Heart left ventricle (tissue), 16 donors: ENCODE measurements at regions not wholly inside any gene's neighbourhood (a gene's known extent, or its start where the extent isn't known, plus 50 kb on each side); places are given as distances from the start of the nearest gene placed in this dataset.

Experiments
- ATAC-seq, 4 donors: fragments of 200-7000 bp; cut with Tn5 transposase; one replicate each; pipeline ENCODE4 v1.9.1; 2020 to 2022; ENCODE audit warnings: moderate library complexity in 4 of 4, mild to moderate bottlenecking in 3 of 4, moderate number of reproducible peaks in 1 of 4
- DNase-seq, 5 donors: peaks; one replicate each; pipeline ENCODE4 v3.0.0-alpha.2; 2020
- H3K27ac ChIP-seq, 12 donors: fragments of 200-600 bp; sonication (generic) in 4 of 12; one replicate each; pipeline versions ENCODE4 v1.5.0 to v1.8.0; 2016 to 2022; ENCODE audit warnings: mild to moderate bottlenecking in 2 of 12
- H3K27me3 ChIP-seq, 9 donors: fragments of 200-600 bp; sonication (generic) in 2 of 9; one replicate each; pipeline versions ENCODE4 v1.5.1 to v1.8.0; 2016 to 2022; ENCODE audit warnings: mild to moderate bottlenecking in 3 of 9
- H3K36me3 ChIP-seq, 9 donors: fragments of 200-600 bp; sonication (generic) in 2 of 9; one replicate each; pipeline versions ENCODE4 v1.5.0 to v1.8.0; 2018 to 2022; ENCODE audit warnings: mild to moderate bottlenecking in 2 of 9
- H3K4me1 ChIP-seq, 12 donors: fragments of 200-600 bp; sonication (generic) in 4 of 12; one replicate each; pipeline versions ENCODE4 v1.5.0 to v1.8.0; 2016 to 2022; ENCODE audit warnings: mild to moderate bottlenecking in 3 of 12
- H3K4me3 ChIP-seq, 12 donors: fragments of 200-600 bp; sonication (generic) in 4 of 12; one replicate each; pipeline versions ENCODE4 v1.5.0 to v1.8.0; 2017 to 2022; ENCODE audit warnings: mild to moderate bottlenecking in 9 of 12, moderate library complexity in 4 of 12
- H3K9me3 ChIP-seq, 12 donors: fragments of 200-600 bp; sonication (generic) in 4 of 12; one replicate each; pipeline versions ENCODE4 v1.5.0 to v1.8.0; 2016 to 2022; ENCODE audit warnings: mild to moderate bottlenecking in 1 of 12
- POLR2A ChIP-seq, 2 donors: fragments of 450-650 bp; IDR thresholded peaks; one replicate each; pipeline ENCODE4 v1.6.1; 2017; ENCODE audit warnings: antibody characterized with exemption in 2 of 2, mild to moderate bottlenecking in 2 of 2, moderate library complexity in 2 of 2
- WGBS, 4 donors: extraction: QIAGEN DNeasy Blood & Tissue Kit in 2 of 4; methylation state at CpG; one replicate each; pipeline versions ENCODE4 v1.1.5 to v1.1.7; 2013 to 2018; 5-methylcytosine and 5-hydroxymethylcytosine counted together
- intact Hi-C, 10 donors: fragments of 100-400 bp; cut with DNase I; formaldehyde crosslinking; loops; one replicate each; pipeline versions ENCODE4 v1.11.1 to v1.14.2; 2022
- TF ChIP-seq, protein P1 (sequence below), 12 donors: fragments of 200-600 bp; sonication (generic) in 4 of 12; IDR thresholded peaks; one replicate each; pipeline versions ENCODE4 v1.5.0 to v1.8.0; 2018 to 2022; ENCODE audit warnings: antibody characterized with exemption in 12 of 12, mild to moderate bottlenecking in 5 of 12
- donor health status: ischemic (EF 13 %, LVEDD 7.1; RV severe dilation, severe dysfunction).
- donor health status: healthy with polysubstance abuse.
- donor health status: DM: no; HTN: yes; CAD: no.
- donor health status: DM: no; HTN: no; CAD: no.
- donor health status: ischemic (EF 25% LVEDD 6.9; RV normal size, moderate dysfunction).
- donor health status: ischemic (EF 25% LVEDD 5.7; RV mildly dilated, moderate dysfunction).
- donor health status: healthy.
- donor health status: DM: yes; HTN: yes; CAD: no.
- donor health status: ischemic (EF 35%, LVEDD 5.7; RV mildly dilated, moderate dysfunction).
- donor health status: nonischemic (EF 11% LVEDD 7.7; RV severe dilation, severe dysfunction).
- donor health status: DM: yes; HTN: yes; CAD: no.
- donor health status: PGD.
- donor health status: ischemic (EF 29% LVEDD 5.4; RV normal size, mild dysfunction).
- donor health status: nonischemic (EF 23%, LVEDD 6.1; RV moderate dilation, normal function).

GRCh38 chr4:138954428-138954827 is 61.2 kb upstream of the NOCT start:
- DNase-seq (no peak), ATAC-seq (no peak)
- intact Hi-C loops: no loop called here
- Histone ChIP-seq H3K9me3 (no peaks in the 10 kb centered on the region), H3K36me3 (no peaks in the 10 kb centered on the region), H3K27ac (peak overlapping the region in 5 of 12 donors; percentile 3 to 74 (median 51)), H3K4me1 (peaks cover 0 to 31% (median 0%) of the 10 kb centered on the region in 12 donors), H3K4me3 (no peak overlapping the region), H3K27me3 (no peaks in the 10 kb centered on the region)
- 75 to 88% (median 81%) methylated on average over 2 of the region's 2 CpGs for WGBS, 4 donors
- TF ChIP-seq, protein P1, sequence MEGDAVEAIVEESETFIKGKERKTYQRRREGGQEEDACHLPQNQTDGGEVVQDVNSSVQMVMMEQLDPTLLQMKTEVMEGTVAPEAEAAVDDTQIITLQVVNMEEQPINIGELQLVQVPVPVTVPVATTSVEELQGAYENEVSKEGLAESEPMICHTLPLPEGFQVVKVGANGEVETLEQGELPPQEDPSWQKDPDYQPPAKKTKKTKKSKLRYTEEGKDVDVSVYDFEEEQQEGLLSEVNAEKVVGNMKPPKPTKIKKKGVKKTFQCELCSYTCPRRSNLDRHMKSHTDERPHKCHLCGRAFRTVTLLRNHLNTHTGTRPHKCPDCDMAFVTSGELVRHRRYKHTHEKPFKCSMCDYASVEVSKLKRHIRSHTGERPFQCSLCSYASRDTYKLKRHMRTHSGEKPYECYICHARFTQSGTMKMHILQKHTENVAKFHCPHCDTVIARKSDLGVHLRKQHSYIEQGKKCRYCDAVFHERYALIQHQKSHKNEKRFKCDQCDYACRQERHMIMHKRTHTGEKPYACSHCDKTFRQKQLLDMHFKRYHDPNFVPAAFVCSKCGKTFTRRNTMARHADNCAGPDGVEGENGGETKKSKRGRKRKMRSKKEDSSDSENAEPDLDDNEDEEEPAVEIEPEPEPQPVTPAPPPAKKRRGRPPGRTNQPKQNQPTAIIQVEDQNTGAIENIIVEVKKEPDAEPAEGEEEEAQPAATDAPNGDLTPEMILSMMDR (IDR thresholded peaks at IDR 0.05): no peak
- no peak for TF ChIP-seq POLR2A (IDR thresholded peaks at IDR 0.05)

- intact Hi-C loops: no loop called here
- Histone ChIP-seq H3K4me3 (no peak overlapping the region), H3K27me3 (no peaks in the 10 kb centered on the region), H3K27ac (peak overlapping the region in 9 of 12 donors; percentile 3 to 78 (median 54)), H3K4me1 (peaks cover 0 to 27% (median 0%) of the 10 kb centered on the region in 12 donors), H3K9me3 (no peaks in the 10 kb centered on the region), H3K36me3 (no peaks in the 10 kb centered on the region)
- ATAC-seq: peak; percentile 47 to 83 (median 67)
- TF ChIP-seq POLR2A (IDR thresholded peaks at IDR 0.05): no peak
- TF ChIP-seq, protein P1 (IDR thresholded peaks at IDR 0.05): no peak
- 18 to 35% (median 31%) methylated on average over 2 of the region's 2 CpGs for WGBS, 4 donors
- DNase-seq: peak in 1 of 5 donors; percentile 28
These were observed 61.6 kb upstream of the NOCT start for GRCh38 chr4:138953961-138954371.

DNA sequence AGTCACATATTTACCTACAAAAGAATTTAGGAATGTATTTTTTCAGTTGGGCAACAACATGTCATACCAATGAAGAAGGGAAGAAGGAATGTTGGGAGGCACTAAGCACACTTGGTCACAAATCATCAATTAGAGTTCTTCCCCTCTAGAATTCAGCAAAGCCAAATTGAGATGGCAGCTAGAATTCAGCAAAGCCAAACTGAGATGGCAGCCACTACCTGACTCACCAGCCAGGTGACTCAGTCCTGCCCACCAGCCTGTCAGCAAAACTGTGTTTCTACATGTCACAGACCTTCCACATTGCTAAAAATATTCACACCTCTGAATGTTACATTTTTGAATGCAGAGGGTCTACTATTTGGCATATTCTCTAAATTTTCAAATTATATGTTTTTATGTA is 63.2 kb upstream of the NOCT start:
- ATAC-seq (no peak), DNase-seq (no peak)
- no peaks in the 10 kb centered on the region for H3K27me3 ChIP-seq
- peaks cover 0 to 17% (median 0%) of the 10 kb centered on the region in 12 donors for H3K4me1 ChIP-seq
- H3K36me3 ChIP-seq: no peaks in the 10 kb centered on the region
- H3K4me3 ChIP-seq: no peak overlapping the region
- TF ChIP-seq POLR2A (IDR thresholded peaks at IDR 0.05): no peak
- TF ChIP-seq, protein P1 (IDR thresholded peaks at IDR 0.05): no peak
- H3K9me3 ChIP-seq: no peaks in the 10 kb centered on the region
- no peak overlapping the region for H3K27ac ChIP-seq
- intact Hi-C loops: no loop called here

GRCh38 chr4:138951764-138952163 is 63.8 kb upstream of the NOCT start:
- H3K4me3 ChIP-seq: no peak overlapping the region
- no peaks in the 10 kb centered on the region for H3K9me3 ChIP-seq
- intact Hi-C loops: no loop called here
- peaks cover 0 to 17% (median 0%) of the 10 kb centered on the region in 12 donors for H3K4me1 ChIP-seq
- no peaks in the 10 kb centered on the region for H3K27me3 ChIP-seq
- H3K27ac ChIP-seq: no peak overlapping the region
- TF ChIP-seq POLR2A (IDR thresholded peaks at IDR 0.05): no peak
- TF ChIP-seq, protein P1 (IDR thresholded peaks at IDR 0.05): no peak
- WGBS, 4 donors: 73 to 91% (median 88%) methylated on average over 1 of the region's 1 CpG
- H3K36me3 ChIP-seq: no peaks in the 10 kb centered on the region
- ATAC-seq (no peak), DNase-seq (no peak)
